Ovary (tissue), 7 donors: ENCODE measurements at regions not wholly inside any gene's neighbourhood (a gene's known extent, or its start where the extent isn't known, plus 50 kb on each side); places are given as distances from the start of the nearest gene placed in this dataset.

Experiments used
- DNase-seq, 5 donors: peaks; one replicate each; pipeline ENCODE4 v3.0.0-alpha.2; 2019 to 2020
- H3K27ac ChIP-seq, 2 donors: fragments of 200-600 bp; one replicate each; pipeline versions ENCODE4 v1.5.1 to v1.8.0; 2019 to 2022
- H3K27me3 ChIP-seq: fragments of 200-600 bp; one replicate; pipeline ENCODE4 v1.8.0; 2022
- H3K36me3 ChIP-seq: fragments of 200-600 bp; sonication (generic); one replicate; pipeline ENCODE4 v1.5.1; 2019
- H3K4me1 ChIP-seq: one replicate; pipeline ENCODE4 v1.8.1; 2013; ENCODE audit warnings: mild to moderate bottlenecking, moderate library complexity; ENCODE audit not compliant: insufficient read depth
- H3K4me3 ChIP-seq: fragments of 200-600 bp; sonication (generic); one replicate; pipeline ENCODE4 v1.5.1; 2017
- H3K9me3 ChIP-seq, 2 donors: fragments of 200-600 bp in 1 of 2; sonication (generic) in 1 of 2; one replicate each; pipeline versions ENCODE4 v1.5.1 to v1.8.1; 2013 to 2019; ENCODE audit warnings: mild to moderate bottlenecking in 1 of 2, moderate library complexity in 1 of 2
- CTCF ChIP-seq, 3 donors: fragments of 450-650 bp in 2 of 3; fragments of 200-600 bp in 1 of 3; IDR thresholded peaks; one replicate each; pipeline versions ENCODE4 v1.5.1 to v1.8.0; 2016 to 2022; ENCODE audit warnings: antibody characterized with exemption in 3 of 3, mild to moderate bottlenecking in 1 of 3
- EP300 ChIP-seq: sonication (generic); formaldehyde crosslinking; IDR thresholded peaks from one replicate; pipeline ENCODE4 v1.6.1; 2017; ENCODE audit warnings: antibody characterized with exemption
- POLR2A ChIP-seq: fragments of 450-650 bp; IDR thresholded peaks from one replicate; pipeline ENCODE4 v1.6.1; 2017; ENCODE audit warnings: antibody characterized with exemption, mild to moderate bottlenecking, moderate library complexity
- WGBS, 3 donors: extraction: QIAGEN DNeasy Blood & Tissue Kit in 1 of 3; methylation state at CpG; one replicate each; pipeline versions ENCODE4 v1.1.5 to v1.1.7; 2013 to 2017; 5-methylcytosine and 5-hydroxymethylcytosine counted together
- intact Hi-C, 4 donors: fragments of 100-400 bp; cut with DNase I; formaldehyde crosslinking; loops; one replicate each; pipeline versions ENCODE4 v1.11.0 to v1.15.1; 2022 to 2023
- donor health status: DM: no; HTN: no; CAD: no; lungs with moderate emphysema.
- donor health status: DM: no; HTN: no; CAD: no.
- donor health status: Bipolar disorder and iron deficiency.
- donor health status: DM: no; HTN: no; CAD: no.
- donor health status: DM: yes; HTN: yes; CAD: no.

GRCh38 chr2:65939687-65940086, 495.2 kb upstream of the MEIS1 start:
- no peaks in the 10 kb centered on the region for H3K27me3 ChIP-seq
- WGBS, 3 donors, result 81 to 85% (median 84%) methylated on average over 2 of the region's 2 CpGs
- H3K27ac ChIP-seq, result no peak overlapping the region
- H3K9me3 ChIP-seq, result no peaks in the 10 kb centered on the region
- no peaks in the 10 kb centered on the region for H3K36me3 ChIP-seq
- no peak for DNase-seq
- intact Hi-C loops, result no loop called here
- H3K4me1 ChIP-seq, result no peaks in the 10 kb centered on the region
- H3K4me3 ChIP-seq, result no peak overlapping the region
- TF ChIP-seq EP300 (no peak), POLR2A (no peak), CTCF (IDR thresholded peaks at IDR 0.05) (no peak)

- Histone ChIP-seq H3K4me1 (no peaks in the 10 kb centered on the region), H3K27me3 (no peaks in the 10 kb centered on the region), H3K36me3 (no peaks in the 10 kb centered on the region), H3K4me3 (no peak overlapping the region), H3K27ac (no peak overlapping the region), H3K9me3 (no peaks in the 10 kb centered on the region)
- TF ChIP-seq POLR2A (no peak), CTCF (IDR thresholded peaks at IDR 0.05) (no peak), EP300 (no peak)
- 75 to 76% (median 75%) methylated on average over 3 of the region's 3 CpGs for WGBS, 3 donors
- DNase-seq, result no peak
- intact Hi-C loops, result no loop called here
Measured at GRCh38 chr2:65937379-65938160, 497.4 kb upstream of the MEIS1 start.

GRCh38 chr2:65934992-65935629, 499.8 kb upstream of the MEIS1 start:
- no peak for DNase-seq
- Histone ChIP-seq H3K27me3 (no peaks in the 10 kb centered on the region), H3K9me3 (no peaks in the 10 kb centered on the region), H3K4me3 (no peak overlapping the region), H3K4me1 (no peaks in the 10 kb centered on the region), H3K27ac (no peak overlapping the region), H3K36me3 (no peaks in the 10 kb centered on the region)
- 82 to 87% (median 82%) methylated on average over 3 of the region's 3 CpGs for WGBS, 3 donors
- intact Hi-C loops, result no loop called here
- TF ChIP-seq CTCF (IDR thresholded peaks at IDR 0.05) (no peak), POLR2A (no peak)

- 93 to 100% (median 98%) methylated on average over 1 of the region's 1 CpG for WGBS, 3 donors
- no peak overlapping the region for H3K27ac ChIP-seq
- no peaks in the 10 kb centered on the region for H3K9me3 ChIP-seq
- H3K4me3 ChIP-seq, result no peak overlapping the region
- no peaks in the 10 kb centered on the region for H3K36me3 ChIP-seq
- intact Hi-C loops, result no loop called here
- no peak for DNase-seq
- no peaks in the 10 kb centered on the region for H3K27me3 ChIP-seq
- H3K4me1 ChIP-seq, result no peaks in the 10 kb centered on the region
- TF ChIP-seq POLR2A, result no peak
- no peak for TF ChIP-seq EP300
- no peak for TF ChIP-seq CTCF (IDR thresholded peaks at IDR 0.05)
Measured at GRCh38 chr2:65932571-65932970, 500.2 kb upstream of the SPRED2 start.
